ENCODE measurements at regions not wholly inside any gene's neighbourhood (a gene's known extent, or its start where the extent isn't known, plus 50 kb on each side); places are given as distances from the start of the nearest gene placed in this dataset.
A peak's percentile ranks its signal among the peaks of the same experiment; 100 is the strongest.

- ATAC-seq (no peak), DNase-seq (ENCODE audit: missing footprints) (no peak)
- intact Hi-C loops (cut with DNase I) = no loop called here
Observed at GRCh38 chr14:56488306-56488705, 91.3 kb upstream of the TMEM260 start.

GRCh38 chr14:56490379-56490778 lies 89.2 kb upstream of the TMEM260 start:
- intact Hi-C loops (cut with DNase I) = loop anchor here (10.0 kb wide), 2 partner anchors 84 to 194 kb away; partner anchors contain the start of gene TMEM260
- ATAC-seq (no peak), DNase-seq (ENCODE audit: missing footprints) (no peak)

- no peak for DNase-seq (ENCODE audit: missing footprints)
- no peak for ATAC-seq
- intact Hi-C loops (cut with DNase I) = loop anchor here (2.0 to 10.0 kb wide), 3 partner anchors 83 to 827 kb away; partner anchors contain the start of gene TMEM260
Observed at GRCh38 chr14:56491299-56492285, 88.0 kb upstream of the TMEM260 start.

- ATAC-seq (peak; percentile 80), DNase-seq (ENCODE audit: missing footprints) (no peak)
- intact Hi-C loops (cut with DNase I) = loop anchor here (10.0 kb wide), 2 partner anchors 81 to 191 kb away; partner anchors contain the start of gene TMEM260
Observed at GRCh38 chr14:56494167-56494566, 85.4 kb upstream of the TMEM260 start.

GRCh38 chr14:56498112-56498511 lies 81.5 kb upstream of the TMEM260 start:
- ATAC-seq = no peak
- intact Hi-C loops (cut with DNase I) = loop anchor here (10.0 kb wide), 2 partner anchors 77 to 187 kb away; partner anchors contain the start of gene TMEM260
- DNase-seq (ENCODE audit: missing footprints) = no peak

GRCh38 chr14:56501909-56502530 lies 77.6 kb upstream of the TMEM260 start:
- DNase-seq (ENCODE audit: missing footprints) (no peak), ATAC-seq (no peak)
- intact Hi-C loops (cut with DNase I) = no loop called here

GRCh38 chr14:56505361-56505760 lies 74.2 kb upstream of the TMEM260 start:
- intact Hi-C loops (cut with DNase I) = no loop called here
- ATAC-seq (no peak), DNase-seq (ENCODE audit: missing footprints) (no peak)

- no peak for ATAC-seq
- DNase-seq (ENCODE audit: missing footprints) = no peak
- intact Hi-C loops (cut with DNase I) = no loop called here
Observed at GRCh38 chr14:56512521-56512920, 67.1 kb upstream of the TMEM260 start.

GRCh38 chr14:56514663-56515371 lies 64.8 kb upstream of the TMEM260 start:
- ATAC-seq (no peak), DNase-seq (ENCODE audit: missing footprints) (no peak)
- intact Hi-C loops (cut with DNase I) = no loop called here

- no peak for DNase-seq (ENCODE audit: missing footprints)
- ATAC-seq = no peak
- intact Hi-C loops (cut with DNase I) = no loop called here
Observed at GRCh38 chr14:56515739-56516138, 63.9 kb upstream of the TMEM260 start.

GRCh38 chr14:56522403-56522802 lies 57.2 kb upstream of the TMEM260 start:
- intact Hi-C loops (cut with DNase I) = no loop called here
- no peak for ATAC-seq
- DNase-seq (ENCODE audit: missing footprints) = no peak

- no peak for ATAC-seq
- DNase-seq (ENCODE audit: missing footprints) = no peak
- intact Hi-C loops (cut with DNase I) = no loop called here
Observed at GRCh38 chr14:56524971-56525677, 54.5 kb upstream of the TMEM260 start.

- intact Hi-C loops (cut with DNase I) = no loop called here
- DNase-seq (ENCODE audit: missing footprints) (no peak), ATAC-seq (no peak)
Observed at GRCh38 chr14:56528927-56529326, 50.7 kb upstream of the TMEM260 start.

All from Right ventricle myocardium inferior (tissue), 1 donor.